GM19372 (cell line): ENCODE measurements at regions not wholly inside any gene's neighbourhood (a gene's known extent, or its start where the extent isn't known, plus 50 kb on each side); places are given as distances from the start of the nearest gene placed in this dataset.

Experiments
- ATAC-seq: cut with Tn5 transposase; IDR thresholded peaks from one replicate; pipeline ENCODE4 v1.9.1; 2021; ENCODE audit warnings: mild to moderate bottlenecking, low read depth, moderate library complexity; ENCODE audit not compliant: unreplicated experiment

- ATAC-seq, result no peak
These were observed 255.3 kb upstream of the PMFBP1 start for GRCh38 chr16:72427051-72427782.

- ATAC-seq, result no peak
These were observed 254.4 kb upstream of the PMFBP1 start for GRCh38 chr16:72426386-72426785.

- ATAC-seq, result no peak
These were observed 253.8 kb upstream of the PMFBP1 start for GRCh38 chr16:72425571-72426341.

- no peak for ATAC-seq
These were observed 252.8 kb upstream of the PMFBP1 start for GRCh38 chr16:72424757-72425156.

GRCh38 chr16:72422308-72422897 lies 250.4 kb upstream of the PMFBP1 start:
- no peak for ATAC-seq

- ATAC-seq, result no peak
These were observed 247.7 kb upstream of the PMFBP1 start for GRCh38 chr16:72419638-72420037.

GRCh38 chr16:72415379-72415778 lies 243.4 kb upstream of the PMFBP1 start:
- ATAC-seq, result no peak

GRCh38 chr16:72410492-72410891 lies 238.5 kb upstream of the PMFBP1 start:
- no peak for ATAC-seq

- no peak for ATAC-seq
These were observed 237.5 kb upstream of the PMFBP1 start for GRCh38 chr16:72409423-72409822.

- ATAC-seq, result no peak
These were observed 234.4 kb upstream of the PMFBP1 start for GRCh38 chr16:72406390-72406789.

GRCh38 chr16:72404299-72404698 lies 232.3 kb upstream of the PMFBP1 start:
- ATAC-seq, result no peak

GRCh38 chr16:72401084-72401361 lies 229.1 kb upstream of the PMFBP1 start:
- ATAC-seq, result no peak

- no peak for ATAC-seq
These were observed 228.5 kb upstream of the PMFBP1 start for GRCh38 chr16:72400257-72401083.

GRCh38 chr16:72399811-72400210 lies 227.9 kb upstream of the PMFBP1 start:
- ATAC-seq, result no peak

- ATAC-seq, result no peak
These were observed 225.9 kb upstream of the PMFBP1 start for GRCh38 chr16:72397876-72398275.

- ATAC-seq, result no peak
These were observed 222.6 kb upstream of the PMFBP1 start for GRCh38 chr16:72394526-72394925.

- ATAC-seq, result no peak
These were observed 217.8 kb upstream of the PMFBP1 start for GRCh38 chr16:72389791-72390190.

- ATAC-seq, result no peak
These were observed 216.1 kb upstream of the PMFBP1 start for GRCh38 chr16:72388007-72388406.

GRCh38 chr16:72384651-72385050 lies 212.7 kb upstream of the PMFBP1 start:
- no peak for ATAC-seq

GRCh38 chr16:72380283-72380682 lies 208.3 kb upstream of the PMFBP1 start:
- no peak for ATAC-seq

GRCh38 chr16:72373201-72373600 lies 201.2 kb upstream of the PMFBP1 start:
- no peak for ATAC-seq
